ENCODE measurements at regions not wholly inside any gene's neighbourhood (a gene's known extent, or its start where the extent isn't known, plus 50 kb on each side); places are given as distances from the start of the nearest gene placed in this dataset.

DNA sequence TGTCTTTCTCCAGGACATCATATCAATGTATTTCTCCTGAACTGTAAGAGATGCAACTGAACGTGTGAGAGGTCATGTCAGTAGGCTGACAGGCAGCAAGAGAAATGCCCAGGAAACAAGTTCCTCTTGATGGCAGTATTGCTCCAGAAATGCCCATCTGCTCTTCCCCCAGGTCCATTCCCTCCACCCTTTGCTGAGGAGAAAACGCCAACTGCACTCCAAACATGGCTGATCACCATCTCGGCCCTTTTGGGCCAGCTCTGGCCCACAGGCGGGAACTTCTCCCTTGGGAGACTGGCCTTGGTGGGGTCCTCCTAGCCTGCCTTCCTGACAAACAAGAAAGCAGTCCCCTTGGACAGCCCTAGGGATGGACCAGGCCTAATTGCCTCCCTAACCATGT is 276.5 kb upstream of the AGTR2 start:
- H3K4me1 ChIP-seq (ENCODE audit: control insufficient read depth, insufficient read depth, low read length) = peaks cover 3% of the 10 kb centered on the region; the same call in 1 of the 2 replicates
- no peaks in the 10 kb centered on the region for H3K27me3 ChIP-seq (ENCODE audit: control insufficient read depth, insufficient read depth, low read length)
- no CpG with 5 or more reads among the region's 4 CpGs for WGBS (ENCODE audit: insufficient coverage, insufficient read length)
- no peaks in the 10 kb centered on the region for H3K9me3 ChIP-seq (ENCODE audit: control insufficient read depth, insufficient read depth, low read length)
- no peak overlapping the region for H3K4me3 ChIP-seq (ENCODE audit: low read length)
- no peak for DNase-seq (ENCODE audit: low read depth, low spot score)
- peaks cover 3% of the 10 kb centered on the region; the same call in 1 of the 2 replicates for H3K36me3 ChIP-seq (ENCODE audit: control insufficient read depth, insufficient read depth, low read length)
- H3K27ac ChIP-seq (ENCODE audit: low read length) = no peak overlapping the region

DNA sequence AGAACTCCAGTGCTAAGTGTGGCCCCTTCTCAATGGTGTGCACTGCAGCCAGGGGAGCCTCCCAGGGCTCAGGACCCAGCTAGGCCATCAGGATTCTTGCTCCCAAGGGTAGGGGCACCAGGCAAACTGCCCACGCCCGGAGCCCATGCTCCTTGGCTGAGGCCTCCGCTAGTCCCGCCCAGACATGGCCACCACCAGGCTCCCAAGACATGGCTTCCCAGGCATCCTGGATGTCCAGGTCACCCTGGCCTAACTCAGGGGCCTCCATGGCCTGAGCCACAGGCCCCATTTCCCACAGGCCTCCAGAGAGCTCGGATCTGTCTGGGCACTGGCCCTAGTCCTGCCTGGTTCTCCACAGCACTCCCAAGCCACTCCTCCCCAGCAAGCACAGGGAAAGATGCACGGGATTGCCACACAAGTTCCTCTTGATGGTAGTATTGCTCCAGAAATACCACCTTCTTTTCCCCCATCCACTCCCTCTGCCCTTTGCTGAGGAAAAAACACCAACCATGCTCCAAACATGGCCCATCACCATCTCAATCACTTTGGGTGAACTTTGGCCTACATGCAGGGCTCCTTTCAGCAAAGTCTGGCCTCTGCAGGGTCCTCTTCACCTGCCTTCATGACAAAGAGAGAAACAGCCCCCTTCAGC is 274.7 kb upstream of the AGTR2 start:
- Histone ChIP-seq H3K27me3 (ENCODE audit: control insufficient read depth, insufficient read depth, low read length) (no peaks in the 10 kb centered on the region), H3K36me3 (ENCODE audit: control insufficient read depth, insufficient read depth, low read length) (peaks cover 3% of the 10 kb centered on the region; the same call in 1 of the 2 replicates), H3K9me3 (ENCODE audit: control insufficient read depth, insufficient read depth, low read length) (no peaks in the 10 kb centered on the region), H3K4me3 (ENCODE audit: low read length) (no peak overlapping the region), H3K4me1 (ENCODE audit: control insufficient read depth, insufficient read depth, low read length) (peaks cover 3% of the 10 kb centered on the region; the same call in 1 of the 2 replicates), H3K27ac (ENCODE audit: low read length) (no peak overlapping the region)
- no peak for DNase-seq (ENCODE audit: low read depth, low spot score)
- no CpG with 5 or more reads among the region's 6 CpGs for WGBS (ENCODE audit: insufficient coverage, insufficient read length)

DNA sequence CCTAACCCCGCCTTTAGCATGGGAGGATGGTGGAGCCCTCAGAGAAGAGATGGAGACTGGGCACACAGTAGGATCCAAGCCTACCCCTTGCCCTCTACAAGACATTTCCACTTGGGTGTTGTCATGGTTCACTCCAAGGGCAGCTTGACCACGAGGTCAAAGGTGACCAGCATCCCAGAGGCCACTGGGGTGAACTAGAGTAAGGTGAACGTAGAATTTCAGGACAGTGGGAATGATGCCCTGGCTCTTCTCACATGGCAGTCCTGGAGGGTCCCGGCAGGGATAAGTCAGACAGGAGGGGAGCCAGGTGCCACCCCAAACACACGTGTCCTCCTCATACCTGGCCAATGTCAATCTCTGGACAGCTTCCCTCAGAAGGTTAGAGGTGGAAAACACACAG is 274.2 kb upstream of the AGTR2 start:
- Histone ChIP-seq H3K27me3 (ENCODE audit: control insufficient read depth, insufficient read depth, low read length) (no peaks in the 10 kb centered on the region), H3K36me3 (ENCODE audit: control insufficient read depth, insufficient read depth, low read length) (peaks cover 3% of the 10 kb centered on the region; the same call in 1 of the 2 replicates), H3K4me3 (ENCODE audit: low read length) (no peak overlapping the region), H3K4me1 (ENCODE audit: control insufficient read depth, insufficient read depth, low read length) (peaks cover 3% of the 10 kb centered on the region; the same call in 1 of the 2 replicates), H3K27ac (ENCODE audit: low read length) (no peak overlapping the region), H3K9me3 (ENCODE audit: control insufficient read depth, insufficient read depth, low read length) (no peaks in the 10 kb centered on the region)
- no peak for DNase-seq (ENCODE audit: low read depth, low spot score)
- WGBS (ENCODE audit: insufficient coverage, insufficient read length) = no CpG with 5 or more reads among the region's 5 CpGs

DNA sequence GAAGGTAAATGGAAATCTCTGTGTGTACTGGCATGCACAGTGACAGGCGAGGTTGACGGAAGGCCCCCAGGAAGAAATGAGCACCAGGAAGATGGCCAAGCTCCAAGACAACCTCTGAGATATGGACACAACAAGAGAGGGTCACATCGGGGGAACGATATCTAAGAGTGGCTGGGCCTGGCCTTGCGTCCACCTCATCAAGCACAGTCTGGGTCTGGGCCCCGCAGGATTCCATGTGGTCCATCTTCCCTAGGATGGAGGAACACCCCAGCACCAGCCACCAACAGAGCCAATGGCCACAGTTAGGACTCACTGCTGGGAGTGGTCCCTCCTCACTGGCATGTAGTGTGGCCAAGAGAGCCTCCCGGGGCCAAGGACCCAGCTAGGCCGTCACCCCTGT is 272.6 kb upstream of the AGTR2 start:
- no peaks in the 10 kb centered on the region for H3K9me3 ChIP-seq (ENCODE audit: control insufficient read depth, insufficient read depth, low read length)
- H3K36me3 ChIP-seq (ENCODE audit: control insufficient read depth, insufficient read depth, low read length) = peaks cover 3% of the 10 kb centered on the region; the same call in 1 of the 2 replicates
- no peak overlapping the region for H3K27ac ChIP-seq (ENCODE audit: low read length)
- WGBS (ENCODE audit: insufficient coverage, insufficient read length) = no CpG with 5 or more reads among the region's 8 CpGs
- H3K27me3 ChIP-seq (ENCODE audit: control insufficient read depth, insufficient read depth, low read length) = no peaks in the 10 kb centered on the region
- no peak overlapping the region for H3K4me3 ChIP-seq (ENCODE audit: low read length)
- DNase-seq (ENCODE audit: low read depth, low spot score) = no peak
- H3K4me1 ChIP-seq (ENCODE audit: control insufficient read depth, insufficient read depth, low read length) = peaks cover 3% of the 10 kb centered on the region; the same call in 1 of the 2 replicates

DNA sequence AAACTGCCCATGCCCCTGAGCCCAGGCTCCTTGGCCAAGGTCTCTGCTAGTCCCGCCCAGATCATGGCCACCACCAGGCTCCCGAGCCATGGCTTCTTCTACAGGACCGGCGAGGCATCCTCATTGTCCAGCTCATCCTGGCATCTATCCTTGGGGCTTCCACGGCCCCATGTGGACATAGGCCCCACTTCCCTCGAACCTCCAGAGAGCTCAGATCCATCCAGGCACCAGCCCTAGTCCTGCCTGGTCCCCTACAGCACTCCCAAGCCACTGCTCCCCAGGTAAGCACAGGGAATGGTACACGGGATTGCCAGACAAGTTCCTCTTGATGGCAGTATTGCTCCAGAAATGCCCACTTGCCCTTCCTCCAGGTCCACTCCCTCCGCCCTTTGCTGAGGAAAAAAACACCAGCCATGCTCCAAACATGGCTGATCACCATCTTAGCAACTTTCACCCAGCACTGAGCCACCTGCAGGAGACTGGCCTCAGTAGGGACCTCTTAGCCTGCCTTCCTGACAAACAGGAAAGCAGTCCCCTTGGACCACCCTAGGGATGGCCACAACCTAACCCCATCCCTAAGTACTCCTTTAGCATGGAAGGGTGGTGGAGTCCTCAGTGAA is 272.1 kb upstream of the AGTR2 start:
- Histone ChIP-seq H3K9me3 (ENCODE audit: control insufficient read depth, insufficient read depth, low read length) (no peaks in the 10 kb centered on the region), H3K4me3 (ENCODE audit: low read length) (no peak overlapping the region), H3K36me3 (ENCODE audit: control insufficient read depth, insufficient read depth, low read length) (peaks cover 3% of the 10 kb centered on the region; the same call in 1 of the 2 replicates), H3K4me1 (ENCODE audit: control insufficient read depth, insufficient read depth, low read length) (no peaks in the 10 kb centered on the region; the same call in 1 of the 2 replicates), H3K27ac (ENCODE audit: low read length) (no peak overlapping the region), H3K27me3 (ENCODE audit: control insufficient read depth, insufficient read depth, low read length) (no peaks in the 10 kb centered on the region)
- no peak for DNase-seq (ENCODE audit: low read depth, low spot score)
- WGBS (ENCODE audit: insufficient coverage, insufficient read length) = no CpG with 5 or more reads among the region's 8 CpGs

DNA sequence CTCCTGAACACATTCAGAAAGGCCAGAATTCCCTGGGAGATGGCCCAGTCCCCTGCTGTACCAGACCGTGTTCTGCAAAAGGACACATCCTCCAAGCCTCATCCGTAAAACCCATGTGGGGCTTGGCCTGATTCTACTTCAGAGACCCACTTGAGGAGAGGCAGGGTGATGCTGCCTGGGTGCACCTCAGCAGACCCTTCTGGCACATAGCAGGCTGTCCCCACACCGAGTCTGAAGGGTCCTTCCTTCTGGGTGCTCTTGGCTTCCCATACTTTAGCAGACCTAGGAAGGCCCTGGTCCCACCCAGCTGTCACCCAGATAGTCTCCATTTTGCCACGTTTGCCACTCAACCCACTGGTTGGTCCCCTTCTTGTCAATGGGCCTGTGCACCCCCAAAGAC is 270.1 kb upstream of the AGTR2 start:
- no peak overlapping the region for H3K4me3 ChIP-seq (ENCODE audit: low read length)
- no peak for DNase-seq (ENCODE audit: low read depth, low spot score)
- no peaks in the 10 kb centered on the region for H3K9me3 ChIP-seq (ENCODE audit: control insufficient read depth, insufficient read depth, low read length)
- no peak overlapping the region for H3K27ac ChIP-seq (ENCODE audit: low read length)
- WGBS (ENCODE audit: insufficient coverage, insufficient read length) = no CpG with 5 or more reads among the region's 4 CpGs
- no peaks in the 10 kb centered on the region; the same call in 1 of the 2 replicates for H3K4me1 ChIP-seq (ENCODE audit: control insufficient read depth, insufficient read depth, low read length)
- no peaks in the 10 kb centered on the region for H3K27me3 ChIP-seq (ENCODE audit: control insufficient read depth, insufficient read depth, low read length)
- peaks cover 3% of the 10 kb centered on the region; the same call in 1 of the 2 replicates for H3K36me3 ChIP-seq (ENCODE audit: control insufficient read depth, insufficient read depth, low read length)

DNA sequence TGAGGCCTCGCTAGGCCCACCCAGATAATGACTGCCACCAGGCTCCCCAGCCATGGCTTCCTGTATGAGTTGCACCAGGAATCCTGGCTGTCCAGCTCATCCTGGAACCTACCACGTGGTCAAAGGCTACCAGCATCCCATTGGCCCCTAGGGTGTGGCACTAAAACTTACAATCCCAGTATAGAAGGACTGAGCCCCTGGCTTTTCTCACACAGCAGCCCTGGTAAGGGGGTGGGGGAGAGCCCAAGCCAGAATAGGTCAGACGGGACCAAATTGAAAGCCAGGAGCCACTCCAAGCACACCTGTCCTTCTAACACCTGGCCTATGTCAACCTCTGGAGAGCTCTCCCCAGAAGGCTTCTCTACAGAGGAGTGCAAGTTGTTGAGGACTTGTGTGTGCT is 269.3 kb upstream of the AGTR2 start:
- WGBS (ENCODE audit: insufficient coverage, insufficient read length) = no CpG with 5 or more reads among the region's 3 CpGs
- no peaks in the 10 kb centered on the region for H3K4me1 ChIP-seq (ENCODE audit: control insufficient read depth, insufficient read depth, low read length)
- no peak overlapping the region for H3K27ac ChIP-seq (ENCODE audit: low read length)
- no peak overlapping the region for H3K4me3 ChIP-seq (ENCODE audit: low read length)
- no peaks in the 10 kb centered on the region for H3K9me3 ChIP-seq (ENCODE audit: control insufficient read depth, insufficient read depth, low read length)
- no peak for DNase-seq (ENCODE audit: low read depth, low spot score)
- H3K27me3 ChIP-seq (ENCODE audit: control insufficient read depth, insufficient read depth, low read length) = no peaks in the 10 kb centered on the region
- peaks cover 3% of the 10 kb centered on the region; the same call in 1 of the 2 replicates for H3K36me3 ChIP-seq (ENCODE audit: control insufficient read depth, insufficient read depth, low read length)

DNA sequence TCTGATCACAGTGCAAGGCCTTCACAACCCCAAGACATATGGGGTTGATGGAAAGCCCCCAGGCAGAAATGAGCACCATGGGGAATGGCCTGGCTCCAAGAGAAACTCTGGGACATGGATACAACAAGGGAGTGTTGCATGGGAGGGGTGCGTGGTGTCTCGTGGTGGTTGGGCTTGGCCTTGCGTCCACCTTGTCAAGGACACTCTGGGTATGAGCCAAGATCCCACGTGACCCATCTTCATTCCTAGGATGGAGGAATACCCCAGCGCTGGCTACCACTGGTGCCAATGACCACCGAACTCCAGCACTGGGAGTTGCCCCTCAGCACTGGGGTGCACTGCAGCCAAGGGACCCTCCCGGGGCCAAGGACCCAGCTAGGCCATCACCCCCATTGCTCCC is 267.5 kb upstream of the AGTR2 start:
- WGBS (ENCODE audit: insufficient coverage, insufficient read length) = no CpG with 5 or more reads among the region's 7 CpGs

DNA sequence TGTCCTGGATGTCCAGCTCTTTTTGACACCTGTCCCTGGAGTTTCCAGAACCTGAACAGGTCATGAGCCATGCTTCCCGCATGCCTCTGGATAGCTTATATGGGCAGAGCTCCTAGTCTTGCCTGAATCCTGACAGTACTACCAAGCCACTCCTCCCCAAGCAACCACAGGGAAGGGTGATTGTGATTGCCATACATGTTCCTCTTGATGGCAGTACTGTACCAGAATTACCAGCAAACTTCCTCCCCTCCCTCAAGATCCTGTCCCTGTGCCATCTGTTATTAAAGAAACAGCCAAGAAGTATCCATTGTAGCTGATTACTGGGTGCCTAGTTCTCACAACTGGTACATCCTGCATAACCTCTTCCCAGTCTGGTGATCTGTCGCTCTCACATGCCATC is 264.3 kb upstream of the AGTR2 start:
- WGBS (ENCODE audit: insufficient coverage, insufficient read length) = no CpG with 5 or more reads among the region's 2 CpGs
- Histone ChIP-seq H3K27ac (ENCODE audit: low read length) (no peak overlapping the region), H3K36me3 (ENCODE audit: control insufficient read depth, insufficient read depth, low read length) (no peaks in the 10 kb centered on the region), H3K4me3 (ENCODE audit: low read length) (no peak overlapping the region), H3K4me1 (ENCODE audit: control insufficient read depth, insufficient read depth, low read length) (no peaks in the 10 kb centered on the region), H3K27me3 (ENCODE audit: control insufficient read depth, insufficient read depth, low read length) (no peaks in the 10 kb centered on the region), H3K9me3 (ENCODE audit: control insufficient read depth, insufficient read depth, low read length) (no peaks in the 10 kb centered on the region)
- DNase-seq (ENCODE audit: low read depth, low spot score) = no peak

More for the DNA sequence above, 267.5 kb upstream of the AGTR2 start:
- no peak overlapping the region for H3K4me3 ChIP-seq (ENCODE audit: low read length)
- H3K9me3 ChIP-seq (ENCODE audit: control insufficient read depth, insufficient read depth, low read length) = no peaks in the 10 kb centered on the region
- no peak overlapping the region for H3K27ac ChIP-seq (ENCODE audit: low read length)
- no peaks in the 10 kb centered on the region for H3K4me1 ChIP-seq (ENCODE audit: control insufficient read depth, insufficient read depth, low read length)
- DNase-seq (ENCODE audit: low read depth, low spot score) = no peak
- H3K27me3 ChIP-seq (ENCODE audit: control insufficient read depth, insufficient read depth, low read length) = no peaks in the 10 kb centered on the region
- peaks cover 2% of the 10 kb centered on the region; the same call in 1 of the 2 replicates for H3K36me3 ChIP-seq (ENCODE audit: control insufficient read depth, insufficient read depth, low read length)

DNA sequence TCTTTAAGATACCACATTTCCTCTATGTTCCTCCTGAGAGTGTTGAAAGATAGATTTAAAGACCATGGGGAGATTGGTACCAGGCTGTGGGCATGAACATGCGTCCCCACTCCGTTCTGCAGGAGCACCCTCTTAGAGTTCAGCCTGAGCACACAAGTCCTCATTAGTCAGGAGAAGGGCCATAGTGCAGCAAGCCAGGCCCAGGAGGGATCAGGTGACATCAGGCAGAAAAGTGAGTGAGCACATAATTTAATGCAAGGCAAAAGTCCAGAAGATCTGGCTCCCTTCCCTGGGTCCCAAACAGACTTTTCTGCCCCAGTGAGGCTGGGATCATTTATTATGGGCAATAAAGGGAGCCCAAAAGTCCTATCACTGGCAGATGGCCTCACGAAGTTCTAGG is 263.7 kb upstream of the AGTR2 start:
- no peaks in the 10 kb centered on the region for H3K27me3 ChIP-seq (ENCODE audit: control insufficient read depth, insufficient read depth, low read length)
- no peaks in the 10 kb centered on the region for H3K9me3 ChIP-seq (ENCODE audit: control insufficient read depth, insufficient read depth, low read length)
- H3K4me1 ChIP-seq (ENCODE audit: control insufficient read depth, insufficient read depth, low read length) = no peaks in the 10 kb centered on the region
- H3K4me3 ChIP-seq (ENCODE audit: low read length) = no peak overlapping the region
- WGBS (ENCODE audit: insufficient coverage, insufficient read length) = no CpG with 5 or more reads among the region's 3 CpGs
- no peak overlapping the region for H3K27ac ChIP-seq (ENCODE audit: low read length)
- H3K36me3 ChIP-seq (ENCODE audit: control insufficient read depth, insufficient read depth, low read length) = no peaks in the 10 kb centered on the region
- DNase-seq (ENCODE audit: low read depth, low spot score) = no peak

Measured in iPS DF 6.9 (cell line).